ENCODE measurements at regions not wholly inside any gene's neighbourhood (a gene's known extent, or its start where the extent isn't known, plus 50 kb on each side); places are given as distances from the start of the nearest gene placed in this dataset.

DNA sequence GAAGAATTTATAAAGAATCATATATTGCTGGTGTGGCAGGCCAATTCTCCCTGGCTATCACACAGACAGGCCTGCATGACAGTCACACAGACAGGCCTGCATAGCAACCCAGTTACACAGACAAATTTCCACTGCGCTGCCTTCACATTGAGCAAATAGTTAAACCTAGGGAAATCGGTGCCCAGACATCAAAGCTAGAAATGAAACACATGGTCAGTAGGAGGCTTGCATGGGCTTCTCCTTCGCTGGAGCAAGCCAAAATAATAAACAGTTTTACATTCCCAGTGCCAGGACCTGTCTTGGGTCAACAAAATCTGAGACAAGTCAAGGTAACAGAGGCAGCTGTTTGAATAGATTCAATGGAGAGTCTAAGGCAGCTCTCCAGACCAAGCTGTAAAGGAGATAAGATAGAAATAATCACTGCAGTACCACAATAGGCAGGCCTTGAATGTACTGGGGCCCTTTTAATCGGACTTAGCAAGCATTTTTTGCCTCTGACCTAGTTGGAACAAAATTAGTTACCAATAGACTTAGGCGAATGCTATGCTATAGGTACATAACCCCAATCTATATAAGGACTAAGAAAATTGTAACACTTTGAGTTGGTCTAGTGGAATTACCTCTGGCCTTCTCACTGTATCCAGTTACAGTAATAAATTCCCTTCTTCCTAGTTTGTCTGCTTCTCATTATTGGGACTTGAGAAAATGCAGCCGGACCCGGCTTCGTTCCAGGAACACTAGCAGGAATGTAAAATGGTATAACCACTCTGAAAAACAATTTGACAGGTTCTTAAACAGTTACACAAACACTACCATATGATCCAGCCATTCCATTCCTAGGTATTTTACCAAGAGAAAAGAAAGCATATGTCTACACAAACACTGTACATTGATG is 274.7 kb upstream of the UBE2E2 start:
- Histone ChIP-seq H3K4me3 (ENCODE audit: insufficient read depth, low read length, poor library complexity, severe bottlenecking) (no peak overlapping the region), H4K20me1 (ENCODE audit: low read depth, low read length) (no peaks in the 10 kb centered on the region), H3F3A (ENCODE audit: insufficient read depth) (no peaks in the 10 kb centered on the region), H2AFZ (ENCODE audit: low read depth, low read length, severe bottlenecking) (no peak overlapping the region), H3K9ac (ENCODE audit: low read length) (no peak overlapping the region), H3K9me2 (replicated peaks; ENCODE audit: insufficient read depth, low read length) (no peaks in the 10 kb centered on the region), H3K27me3 (ENCODE audit: low read length) (no peaks in the 10 kb centered on the region), H3K36me3 (ENCODE audit: low read length) (no peaks in the 10 kb centered on the region), H3K27ac (ENCODE audit: low read depth, low read length) (no peak overlapping the region), H3K79me2 (ENCODE audit: insufficient read depth, low read length) (no peaks in the 10 kb centered on the region), H3K9me3 (ENCODE audit: insufficient read depth, low read length) (no peaks in the 10 kb centered on the region), H3K4me2 (ENCODE audit: low read depth, low read length, poor library complexity, severe bottlenecking) (no peak overlapping the region)
- TF ChIP-seq, protein P1, sequence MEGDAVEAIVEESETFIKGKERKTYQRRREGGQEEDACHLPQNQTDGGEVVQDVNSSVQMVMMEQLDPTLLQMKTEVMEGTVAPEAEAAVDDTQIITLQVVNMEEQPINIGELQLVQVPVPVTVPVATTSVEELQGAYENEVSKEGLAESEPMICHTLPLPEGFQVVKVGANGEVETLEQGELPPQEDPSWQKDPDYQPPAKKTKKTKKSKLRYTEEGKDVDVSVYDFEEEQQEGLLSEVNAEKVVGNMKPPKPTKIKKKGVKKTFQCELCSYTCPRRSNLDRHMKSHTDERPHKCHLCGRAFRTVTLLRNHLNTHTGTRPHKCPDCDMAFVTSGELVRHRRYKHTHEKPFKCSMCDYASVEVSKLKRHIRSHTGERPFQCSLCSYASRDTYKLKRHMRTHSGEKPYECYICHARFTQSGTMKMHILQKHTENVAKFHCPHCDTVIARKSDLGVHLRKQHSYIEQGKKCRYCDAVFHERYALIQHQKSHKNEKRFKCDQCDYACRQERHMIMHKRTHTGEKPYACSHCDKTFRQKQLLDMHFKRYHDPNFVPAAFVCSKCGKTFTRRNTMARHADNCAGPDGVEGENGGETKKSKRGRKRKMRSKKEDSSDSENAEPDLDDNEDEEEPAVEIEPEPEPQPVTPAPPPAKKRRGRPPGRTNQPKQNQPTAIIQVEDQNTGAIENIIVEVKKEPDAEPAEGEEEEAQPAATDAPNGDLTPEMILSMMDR (IDR thresholded peaks at IDR 0.05; ENCODE audit: insufficient read depth, low read length, poor library complexity, severe bottlenecking): no peak

DNA sequence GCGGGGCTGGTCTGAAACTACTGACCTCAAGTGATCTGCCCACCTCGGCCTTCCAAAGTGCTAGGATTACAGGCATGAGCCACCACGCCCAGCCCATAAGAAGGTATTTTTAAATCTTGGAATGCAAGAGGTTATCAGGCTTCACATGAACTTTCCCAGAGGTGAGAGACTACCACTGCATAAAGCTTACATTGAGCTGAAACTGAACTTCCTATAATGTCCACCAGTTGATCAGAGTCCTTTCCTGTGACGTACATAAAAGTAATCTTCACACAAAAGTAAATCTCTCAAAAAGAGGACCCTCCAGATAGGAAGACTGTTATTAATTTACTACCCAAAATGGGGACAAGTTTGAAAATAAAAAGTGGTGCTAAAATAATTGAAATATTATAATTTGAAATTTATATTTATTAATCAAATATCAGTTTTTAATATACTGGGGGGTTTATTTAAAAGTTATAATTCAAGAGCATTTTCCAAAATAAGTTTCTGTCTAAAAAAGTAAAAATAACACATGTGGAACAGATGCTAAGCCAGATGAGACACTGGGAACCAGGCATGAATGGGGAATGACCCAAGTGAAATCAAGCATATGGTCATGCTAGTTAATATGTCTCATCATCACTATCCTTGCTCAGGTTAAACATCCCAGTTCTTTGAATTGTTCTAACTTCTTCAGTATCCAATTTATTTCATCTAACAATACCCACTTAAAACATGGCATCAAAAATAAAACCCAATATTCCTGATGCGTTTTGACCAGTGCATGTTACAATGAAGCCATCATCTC is 269.9 kb upstream of the UBE2E2 start:
- Histone ChIP-seq H4K20me1 (ENCODE audit: low read depth, low read length) (no peaks in the 10 kb centered on the region), H3K4me2 (ENCODE audit: low read depth, low read length, poor library complexity, severe bottlenecking) (no peak overlapping the region), H3F3A (ENCODE audit: insufficient read depth) (no peaks in the 10 kb centered on the region), H3K27ac (ENCODE audit: low read depth, low read length) (no peak overlapping the region), H3K27me3 (ENCODE audit: low read length) (no peaks in the 10 kb centered on the region), H3K9me2 (replicated peaks; ENCODE audit: insufficient read depth, low read length) (no peaks in the 10 kb centered on the region), H3K9me3 (ENCODE audit: insufficient read depth, low read length) (no peaks in the 10 kb centered on the region), H2AFZ (ENCODE audit: low read depth, low read length, severe bottlenecking) (no peak overlapping the region), H3K9ac (ENCODE audit: low read length) (no peak overlapping the region), H3K79me2 (ENCODE audit: insufficient read depth, low read length) (no peaks in the 10 kb centered on the region), H3K4me3 (ENCODE audit: insufficient read depth, low read length, poor library complexity, severe bottlenecking) (no peak overlapping the region), H3K36me3 (ENCODE audit: low read length) (no peaks in the 10 kb centered on the region)
- no peak for TF ChIP-seq EZH2phosphoT487 (conservative IDR thresholded peaks at IDR 0.05; ENCODE audit: low read length)
- TF ChIP-seq, protein P1 (IDR thresholded peaks at IDR 0.05; ENCODE audit: insufficient read depth, low read length, poor library complexity, severe bottlenecking): no peak

DNA sequence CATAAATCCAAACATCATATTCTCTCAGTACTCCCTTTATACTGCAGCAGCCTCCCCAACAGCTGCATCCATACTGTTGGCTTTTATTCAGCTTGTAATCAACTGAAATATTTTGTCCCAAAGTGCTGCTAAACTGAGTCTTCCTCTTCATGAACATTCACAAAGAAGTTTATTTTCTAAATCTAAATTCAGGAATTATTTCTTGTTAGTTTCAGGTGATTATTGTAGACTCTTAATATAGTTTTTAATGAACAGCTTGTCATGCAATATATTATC is 269.3 kb upstream of the UBE2E2 start:
- Histone ChIP-seq H3K9me3 (ENCODE audit: insufficient read depth, low read length) (no peaks in the 10 kb centered on the region), H3F3A (ENCODE audit: insufficient read depth) (no peaks in the 10 kb centered on the region), H3K4me3 (ENCODE audit: insufficient read depth, low read length, poor library complexity, severe bottlenecking) (no peak overlapping the region), H2AFZ (ENCODE audit: low read depth, low read length, severe bottlenecking) (no peak overlapping the region), H4K20me1 (ENCODE audit: low read depth, low read length) (no peaks in the 10 kb centered on the region), H3K27ac (ENCODE audit: low read depth, low read length) (no peak overlapping the region), H3K4me2 (ENCODE audit: low read depth, low read length, poor library complexity, severe bottlenecking) (no peak overlapping the region), H3K9ac (ENCODE audit: low read length) (no peak overlapping the region), H3K36me3 (ENCODE audit: low read length) (no peaks in the 10 kb centered on the region), H3K27me3 (ENCODE audit: low read length) (no peaks in the 10 kb centered on the region), H3K79me2 (ENCODE audit: insufficient read depth, low read length) (no peaks in the 10 kb centered on the region), H3K9me2 (replicated peaks; ENCODE audit: insufficient read depth, low read length) (no peaks in the 10 kb centered on the region)
- no peak for TF ChIP-seq EZH2phosphoT487 (conservative IDR thresholded peaks at IDR 0.05; ENCODE audit: low read length)
- TF ChIP-seq, protein P1 (IDR thresholded peaks at IDR 0.05; ENCODE audit: insufficient read depth, low read length, poor library complexity, severe bottlenecking): no peak
